NCI-H128 (cell line): ENCODE measurements at regions not wholly inside any gene's neighbourhood (a gene's known extent, or its start where the extent isn't known, plus 50 kb on each side); places are given as distances from the start of the nearest gene placed in this dataset.

Experiments used
- DNase-seq: peaks from one replicate; lab custom pipeline; 2025; ENCODE audit not compliant: unreplicated experiment; lab: John Stamatoyannopoulos, UW

DNA sequence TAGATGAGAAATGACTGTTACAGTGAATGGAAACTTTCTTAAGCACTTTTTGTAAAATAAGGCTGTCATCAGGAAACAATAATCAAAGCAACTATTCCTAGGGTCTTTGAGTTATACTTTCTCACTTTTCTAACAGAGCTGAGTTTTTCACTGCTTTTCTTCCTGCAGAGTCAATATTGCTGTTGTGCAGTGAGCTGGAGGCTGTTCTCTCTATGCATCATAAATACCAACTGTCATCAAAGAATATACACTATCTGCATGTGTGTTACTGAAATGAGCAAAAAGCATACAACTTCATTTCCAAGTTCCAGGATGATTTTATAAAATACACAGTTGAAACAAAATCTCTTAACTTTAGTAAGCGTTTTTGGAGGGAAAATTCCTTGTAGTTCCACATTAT is 110.4 kb upstream of the CPSF6 start:
- DNase-seq: no peak

DNA sequence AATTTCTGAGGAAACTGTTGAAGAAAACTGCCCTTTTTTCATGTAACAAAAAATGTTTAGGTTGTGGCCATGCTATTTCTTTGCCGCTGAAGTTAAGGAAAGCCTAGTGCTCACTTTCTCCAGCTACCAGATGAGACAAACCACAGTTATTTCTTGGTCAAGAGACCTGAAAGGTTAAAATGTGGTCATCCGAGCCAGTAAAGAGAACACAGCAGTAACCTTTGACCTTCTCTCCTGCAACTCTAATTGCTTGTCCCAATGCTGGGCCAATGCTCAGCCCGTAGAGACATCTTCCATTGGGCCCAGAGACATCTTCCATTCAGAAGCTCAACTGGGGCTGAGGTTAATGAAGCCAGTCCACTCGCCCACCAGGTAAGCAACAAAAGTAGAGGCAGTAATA is 109.8 kb upstream of the CPSF6 start:
- DNase-seq: no peak

DNA sequence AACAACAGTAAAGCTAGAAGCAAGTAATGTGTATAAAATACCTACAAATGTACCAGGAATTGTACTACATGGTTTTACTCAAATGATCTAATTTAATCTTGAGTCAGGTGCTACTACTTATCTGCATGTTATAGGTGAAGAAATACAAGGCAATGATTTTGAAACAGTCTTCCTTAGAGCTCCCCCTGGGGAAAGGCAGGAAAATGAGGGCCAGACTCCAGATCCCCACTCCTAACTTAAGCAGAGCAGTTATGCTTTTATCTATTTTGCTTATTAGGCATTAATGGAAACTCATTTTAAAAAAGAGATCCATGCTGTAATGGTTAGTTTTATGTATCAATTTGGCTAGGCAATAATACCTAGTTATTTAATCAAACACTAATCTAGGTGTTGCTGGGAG is 109.3 kb upstream of the CPSF6 start:
- DNase-seq: no peak

DNA sequence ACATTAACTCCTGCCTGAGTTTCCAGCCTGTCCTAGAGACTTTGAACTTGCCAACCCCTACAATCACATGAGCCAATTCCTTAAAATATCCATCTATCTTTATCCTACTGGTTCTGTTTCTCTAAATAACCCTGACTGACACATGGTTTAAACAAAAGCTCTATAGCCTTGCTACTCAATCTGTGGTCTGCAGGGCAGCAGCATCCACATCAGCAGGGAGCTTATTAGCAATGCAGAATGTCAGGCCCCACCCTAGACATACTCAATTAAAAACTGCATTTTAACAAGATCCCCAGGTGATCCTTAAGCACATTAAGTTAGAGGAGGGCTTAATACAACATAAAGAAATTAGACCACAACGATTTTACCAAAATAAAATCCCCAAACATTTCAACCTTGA is 108.3 kb upstream of the CPSF6 start:
- DNase-seq: no peak

DNA sequence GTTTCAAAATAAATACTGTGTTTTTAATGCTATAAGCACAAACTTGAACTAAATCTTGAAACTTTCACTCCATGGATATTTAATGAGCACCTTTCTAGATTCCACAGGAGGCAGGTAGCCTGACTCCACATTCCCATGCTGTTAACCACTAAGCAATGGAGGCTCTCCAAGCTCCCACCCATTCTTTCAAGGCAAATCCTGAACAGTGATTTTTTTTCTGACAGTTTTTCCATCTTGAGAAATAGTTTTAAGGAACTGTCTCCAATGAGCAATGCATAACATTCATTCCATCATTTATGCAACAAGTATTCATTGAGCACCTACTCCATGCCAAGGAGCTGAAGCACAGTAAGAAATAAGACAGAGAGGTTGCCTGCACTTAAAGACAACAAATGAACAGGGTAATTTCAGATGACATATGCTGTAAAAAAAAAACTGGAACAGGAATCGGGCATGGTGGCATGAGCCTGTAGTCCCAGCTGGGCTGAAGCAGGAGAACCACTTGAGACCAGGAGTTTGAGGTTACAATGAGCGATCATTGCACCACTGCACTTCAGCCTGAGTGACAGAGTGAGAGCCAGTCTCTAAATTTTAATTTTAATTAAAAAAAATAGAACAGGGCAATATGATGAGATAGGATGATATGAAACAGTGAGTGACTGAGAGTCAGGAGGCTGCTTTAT is 102.3 kb upstream of the CPSF6 start:
- DNase-seq: no peak

DNA sequence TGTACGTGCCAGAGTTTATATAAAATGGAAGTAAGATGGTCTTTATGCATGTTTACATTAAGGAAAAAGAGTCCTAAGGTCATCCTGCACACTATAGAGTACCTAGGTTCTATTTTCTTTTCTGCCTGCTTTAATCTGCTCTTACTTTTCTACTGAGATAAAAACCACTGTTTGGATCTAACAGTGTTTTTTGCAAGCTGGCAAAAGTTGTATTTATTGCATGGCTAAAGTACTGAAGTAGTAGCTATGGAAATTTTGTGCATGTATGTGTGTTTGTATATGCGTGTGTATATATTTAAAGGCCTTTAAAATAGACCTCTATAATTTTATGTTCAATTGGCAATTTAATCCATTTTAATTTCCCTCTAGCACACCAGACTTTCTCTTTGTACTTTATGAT is 98.3 kb upstream of the CPSF6 start:
- DNase-seq: no peak

DNA sequence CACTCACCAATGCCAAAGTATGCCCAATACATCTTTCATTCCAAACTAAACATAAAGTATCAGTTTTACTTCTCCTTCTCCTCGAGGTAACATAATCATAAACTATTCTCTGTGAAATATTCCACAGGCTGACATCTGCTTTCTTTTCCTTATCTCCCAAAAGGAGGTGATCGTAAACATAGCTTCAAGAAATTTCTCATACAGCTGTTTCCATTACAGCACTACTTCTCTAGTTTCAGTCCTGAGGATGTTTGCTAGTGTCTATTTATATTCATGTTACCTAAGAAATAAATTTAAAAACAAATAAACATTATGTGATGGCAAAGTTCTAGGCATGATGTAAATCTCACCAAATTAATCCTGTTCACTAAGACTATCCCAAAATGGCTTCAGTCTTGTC is 90.1 kb upstream of the CPSF6 start:
- no peak for DNase-seq

DNA sequence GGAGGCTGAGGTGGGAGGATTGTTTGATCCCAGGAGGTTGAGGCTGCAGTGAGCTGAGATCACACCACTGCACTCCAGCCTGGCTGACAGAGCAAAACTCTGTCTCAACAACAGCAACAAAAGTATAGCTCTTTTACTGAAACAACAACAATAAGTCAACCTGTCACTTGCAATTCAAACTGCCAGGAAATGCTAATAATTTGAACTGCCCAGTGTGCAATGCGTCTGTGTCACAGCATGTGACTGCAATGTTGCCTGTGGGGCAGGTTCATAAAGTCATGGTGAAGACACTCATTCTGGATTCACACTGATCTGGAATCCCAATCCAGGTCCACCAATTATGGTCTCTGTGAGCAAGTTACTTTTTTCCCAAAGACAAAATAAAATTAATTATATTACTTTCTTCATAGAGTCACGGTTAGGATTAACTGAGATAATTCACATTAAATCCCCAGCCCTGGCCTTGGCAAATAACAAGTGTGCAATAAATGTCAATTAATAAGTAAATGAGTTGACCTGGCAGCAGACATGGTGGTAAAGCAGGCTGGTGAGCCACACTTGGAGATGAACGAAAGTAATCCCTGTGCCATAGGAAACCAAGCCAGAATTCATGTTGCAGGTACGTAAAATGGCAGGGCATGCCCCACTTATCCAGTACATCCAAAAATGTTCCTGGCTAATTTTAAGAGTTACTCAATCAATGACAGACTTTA is 89.1 kb upstream of the CPSF6 start:
- DNase-seq: no peak

DNA sequence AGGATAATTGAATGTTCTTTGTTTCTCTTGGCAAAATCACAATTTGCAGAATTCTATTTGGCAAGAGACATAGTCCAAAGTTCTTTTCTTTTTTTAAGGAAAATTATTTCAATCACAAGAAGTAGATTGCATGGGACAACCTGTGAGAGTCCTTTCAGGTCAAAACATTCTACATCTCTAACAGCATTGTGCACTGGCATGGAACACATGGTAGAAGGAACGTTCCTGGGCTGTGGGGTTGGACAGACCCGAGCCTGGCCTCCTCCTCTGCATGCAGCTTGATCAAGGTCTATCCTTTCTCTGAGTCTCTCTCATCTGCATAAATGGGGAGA is 88.6 kb upstream of the CPSF6 start:
- DNase-seq: no peak

DNA sequence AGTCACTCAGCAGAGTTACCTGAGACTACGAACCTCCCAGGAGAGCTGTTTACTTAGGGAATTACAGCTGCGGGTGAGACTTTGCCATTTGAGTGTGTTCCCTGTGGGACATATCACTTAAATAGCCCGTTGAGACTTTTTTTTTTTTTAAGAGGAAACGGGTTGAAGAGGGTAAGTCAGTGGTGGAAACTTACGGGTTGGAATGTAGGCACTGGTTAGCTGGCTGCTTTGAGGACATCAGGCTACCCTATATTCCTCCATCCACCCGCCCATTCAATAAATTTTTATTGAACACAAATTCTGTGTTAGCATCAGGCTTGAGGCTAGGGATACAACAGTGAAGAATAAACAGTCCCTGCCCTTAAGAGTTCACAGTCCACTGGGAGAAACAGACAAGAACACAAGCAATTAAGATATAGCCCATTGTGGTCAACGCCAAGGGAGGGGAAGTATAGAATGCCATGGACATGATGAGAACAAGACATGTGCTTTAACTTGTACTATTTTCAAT is 88.1 kb upstream of the CPSF6 start:
- DNase-seq: peak; percentile 22

DNA sequence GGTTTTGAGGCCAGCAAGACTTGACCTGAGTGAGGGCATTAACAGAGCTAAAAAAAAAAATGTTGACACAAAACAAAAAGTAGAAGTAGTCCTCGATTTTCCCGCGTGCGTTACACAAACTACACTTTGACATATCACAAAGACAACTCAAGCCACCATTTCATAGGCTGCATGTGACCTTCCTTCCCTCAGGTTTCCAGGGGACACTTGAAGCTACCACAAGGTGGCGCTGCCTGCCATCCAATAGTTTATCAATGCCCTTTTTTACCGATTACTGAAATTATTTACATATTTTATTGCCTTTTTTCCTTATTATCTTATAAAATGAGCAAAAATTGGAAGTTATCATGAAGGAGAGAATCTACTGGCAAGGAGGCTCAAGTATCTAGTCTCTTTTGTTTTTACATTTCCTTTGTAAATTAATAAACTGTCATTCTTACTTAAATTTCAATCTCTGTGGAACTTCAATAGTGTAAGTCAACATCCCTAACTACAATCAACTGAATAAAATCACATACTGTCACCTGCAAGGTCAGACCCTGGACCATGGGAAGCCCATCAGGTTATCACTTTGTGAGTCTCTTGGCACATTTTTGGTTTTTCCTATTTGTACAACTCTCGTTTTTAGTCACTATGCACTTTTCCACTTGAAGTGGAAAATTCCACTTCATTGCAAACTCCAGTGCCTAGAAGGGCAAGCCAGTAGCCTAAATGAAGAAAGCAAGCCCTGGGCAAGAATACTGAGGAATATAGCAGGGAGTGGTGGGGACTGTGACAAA is 84.6 kb upstream of the CPSF6 start:
- DNase-seq: peak; percentile 30

DNA sequence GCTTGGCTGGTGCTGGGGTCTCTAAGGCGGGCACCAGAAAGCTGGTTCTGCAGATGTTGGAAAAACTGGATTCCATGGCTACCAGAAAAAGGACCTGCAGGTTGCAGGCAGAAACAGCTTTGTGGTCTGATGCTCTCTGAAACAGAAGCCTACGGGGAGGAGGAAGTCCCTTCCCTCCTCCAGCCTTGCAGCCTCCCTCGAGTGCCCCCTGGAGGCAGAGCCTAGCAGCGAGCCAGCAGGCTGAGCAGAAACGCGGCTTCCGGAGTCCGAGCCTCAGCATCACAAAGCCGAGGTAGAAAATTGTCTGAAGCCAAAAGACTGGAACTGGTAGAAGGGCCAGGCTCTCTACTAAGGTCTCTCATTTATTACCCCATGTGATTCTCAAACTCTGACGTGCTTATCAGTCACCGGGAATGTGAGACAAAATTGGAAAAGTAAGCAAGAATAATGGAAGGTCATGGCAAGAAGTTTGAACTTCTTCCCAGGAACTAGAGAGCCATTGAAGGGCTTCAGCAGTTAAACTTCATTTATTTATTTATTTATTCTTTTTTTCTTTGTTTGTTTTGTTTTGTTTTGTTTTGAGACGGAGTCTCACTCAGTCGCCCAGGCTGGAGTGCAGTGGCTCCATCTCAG is 82.2 kb upstream of the CPSF6 start:
- DNase-seq: no peak

DNA sequence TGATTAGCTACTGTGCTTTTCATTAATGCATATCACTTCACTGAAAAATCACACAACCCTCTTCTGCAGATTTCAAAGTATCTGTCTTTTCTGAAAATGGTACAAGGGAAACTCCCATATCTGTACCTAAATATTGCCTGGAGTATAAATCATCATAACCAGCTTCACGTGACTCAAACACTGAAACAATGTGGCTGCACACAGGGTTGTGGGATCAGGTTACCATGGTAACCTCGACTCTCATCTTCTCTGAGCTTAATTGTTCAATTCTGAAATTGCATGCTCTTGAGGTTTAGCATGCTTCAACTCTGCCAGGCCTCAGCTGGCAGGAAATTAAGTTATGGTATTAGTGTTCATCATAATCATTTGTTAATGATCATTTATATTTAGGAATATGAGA is 77.5 kb upstream of the CPSF6 start:
- DNase-seq: no peak

DNA sequence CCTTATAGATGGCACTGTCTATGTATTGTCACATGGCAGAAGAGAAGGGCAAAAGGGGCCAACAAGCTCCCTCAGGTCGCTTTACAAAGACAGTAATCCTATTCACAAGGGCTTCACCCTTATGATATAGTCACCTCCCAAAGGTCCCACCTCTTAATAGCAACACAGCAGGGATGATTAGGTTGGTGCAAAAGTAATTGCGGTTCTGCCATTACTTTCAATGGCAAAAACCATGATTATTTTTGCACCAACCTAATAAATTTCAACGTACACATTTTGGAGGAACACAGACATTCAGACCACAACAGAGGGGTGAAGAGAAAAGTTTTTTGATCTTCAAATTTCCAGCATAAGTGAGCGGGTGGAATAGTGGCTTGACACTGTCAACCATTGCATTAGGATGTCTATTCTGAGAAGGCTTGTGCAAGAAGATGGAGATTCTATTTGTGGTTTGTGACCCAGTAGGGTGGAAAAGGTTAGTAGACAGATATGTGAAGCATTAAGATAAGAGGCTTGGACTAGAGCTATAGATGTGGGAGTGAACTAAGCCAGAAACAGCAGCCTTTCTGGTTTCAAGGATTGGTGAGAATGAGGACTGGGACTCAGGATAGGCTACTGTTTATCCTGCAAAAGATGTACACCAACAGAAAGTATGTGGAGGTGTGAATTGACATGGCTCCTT is 75.5 kb upstream of the CPSF6 start:
- no peak for DNase-seq

DNA sequence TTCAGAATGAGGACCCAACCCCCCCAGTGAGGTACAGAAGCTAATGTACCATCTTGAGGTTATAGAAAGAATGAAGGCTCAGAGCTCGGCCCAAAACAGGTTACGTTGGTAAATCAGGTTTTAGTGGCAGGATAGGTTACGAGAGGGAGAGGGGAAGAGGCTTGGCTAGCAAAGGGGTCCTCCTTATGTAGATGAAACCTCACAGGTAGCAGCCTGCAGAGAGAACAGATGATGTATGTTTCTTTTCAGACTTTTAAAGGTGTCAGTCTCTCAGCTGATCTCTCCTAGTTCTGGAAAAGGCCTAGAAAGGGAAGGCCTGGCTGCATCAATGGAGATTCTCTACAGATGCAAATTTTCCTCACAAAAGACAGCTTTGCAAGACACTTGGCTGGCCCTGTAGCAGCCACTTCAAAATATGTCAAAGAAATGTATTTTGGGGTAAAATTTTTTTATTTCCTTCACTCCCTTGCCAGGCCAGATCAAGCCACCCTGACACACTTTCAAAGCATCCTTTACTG is 71.7 kb upstream of the CPSF6 start:
- DNase-seq: no peak

DNA sequence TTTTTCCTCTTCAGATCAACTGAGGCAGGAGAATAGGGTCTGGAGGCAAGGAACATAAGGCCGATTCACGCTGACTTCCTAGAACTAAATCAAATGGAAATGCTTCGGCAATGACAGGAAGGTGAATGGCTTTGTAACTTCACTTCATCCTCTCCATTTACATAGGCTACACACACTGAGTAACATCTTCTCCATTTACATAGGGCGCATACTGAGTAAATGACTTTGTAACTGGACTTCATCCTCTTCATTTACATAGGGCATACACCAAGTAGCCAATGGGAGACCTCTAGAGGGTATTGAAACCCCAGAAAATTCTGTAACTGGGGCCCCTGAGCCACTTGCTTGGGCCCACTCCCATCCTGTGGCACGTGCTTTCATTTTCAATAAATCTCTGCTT is 71.0 kb upstream of the CPSF6 start:
- no peak for DNase-seq

DNA sequence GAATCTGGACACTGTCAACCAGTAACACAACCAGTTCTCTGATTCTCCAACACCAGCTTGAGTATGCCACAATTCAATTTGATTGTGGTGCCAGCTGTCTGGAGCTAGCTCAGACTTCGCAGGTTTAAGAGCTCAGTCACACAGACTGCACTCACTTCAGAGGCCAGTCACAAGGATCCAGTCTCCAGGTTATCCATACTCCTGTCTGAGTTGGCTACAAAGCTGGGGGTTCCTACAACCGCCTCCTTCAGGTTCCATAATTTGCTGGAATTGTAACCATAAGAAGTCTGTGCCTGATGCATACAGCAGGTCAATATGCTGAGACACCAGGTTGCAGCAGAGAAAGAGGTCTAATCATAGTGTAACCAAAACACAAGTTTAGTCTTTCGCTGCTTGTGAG is 70.5 kb upstream of the CPSF6 start:
- DNase-seq: no peak

DNA sequence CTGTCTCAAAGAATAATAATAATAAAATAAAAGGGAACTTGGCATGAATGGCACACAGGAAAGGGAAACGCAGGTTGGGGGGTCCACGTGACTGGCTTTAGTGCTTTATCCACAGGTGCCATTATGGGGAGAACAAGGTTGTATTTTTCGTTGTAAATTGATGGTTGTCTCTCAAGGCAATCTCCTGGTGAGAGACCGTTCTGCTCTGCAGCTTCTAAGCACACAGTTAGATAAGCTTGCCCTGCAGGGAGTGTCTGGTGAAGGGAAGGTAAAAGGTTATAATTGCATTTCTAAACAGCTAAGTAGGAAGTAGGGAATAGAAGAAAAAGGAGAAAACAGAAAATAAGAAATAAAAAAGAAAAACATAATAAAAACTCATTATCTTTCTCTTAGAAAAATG is 69.1 kb upstream of the CPSF6 start:
- DNase-seq: no peak

DNA sequence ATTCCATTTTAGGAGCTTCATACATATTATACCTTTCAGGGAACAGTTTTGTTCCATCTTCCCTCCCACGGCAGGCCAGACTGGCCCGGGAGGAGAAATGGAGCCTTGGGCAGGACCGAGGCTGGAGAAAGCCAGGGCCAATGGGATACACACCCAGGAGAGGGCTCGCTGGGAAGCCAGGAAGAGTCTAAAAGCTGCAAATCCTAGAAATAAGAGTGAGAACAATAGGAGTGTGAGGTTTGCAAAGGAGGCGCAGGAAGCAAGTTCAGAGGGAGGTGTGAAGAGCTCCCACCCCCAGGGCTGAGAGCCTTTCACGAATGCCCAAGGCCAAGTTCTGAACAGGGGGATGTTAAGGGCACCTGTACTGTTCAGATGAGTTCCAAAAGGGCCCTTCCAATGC is 67.5 kb upstream of the CPSF6 start:
- no peak for DNase-seq

DNA sequence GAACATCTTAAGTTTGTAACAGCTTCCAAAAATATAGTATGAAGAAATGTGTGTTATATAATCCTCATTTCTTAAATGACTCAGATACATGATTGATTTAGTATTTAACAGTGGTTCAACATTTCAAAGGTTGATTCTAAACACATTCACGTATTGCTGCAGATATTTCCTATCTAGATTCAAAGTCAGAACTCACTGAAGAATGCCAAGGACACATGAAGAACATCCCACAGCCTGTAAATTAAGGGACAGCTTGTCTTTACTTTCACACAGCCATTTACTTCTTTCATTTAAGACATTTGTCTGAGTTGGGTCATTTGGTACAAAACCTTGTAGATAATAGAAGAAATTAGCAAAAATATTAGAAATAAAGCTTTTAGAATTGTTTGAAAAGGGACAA is 66.9 kb upstream of the CPSF6 start:
- no peak for DNase-seq

DNA sequence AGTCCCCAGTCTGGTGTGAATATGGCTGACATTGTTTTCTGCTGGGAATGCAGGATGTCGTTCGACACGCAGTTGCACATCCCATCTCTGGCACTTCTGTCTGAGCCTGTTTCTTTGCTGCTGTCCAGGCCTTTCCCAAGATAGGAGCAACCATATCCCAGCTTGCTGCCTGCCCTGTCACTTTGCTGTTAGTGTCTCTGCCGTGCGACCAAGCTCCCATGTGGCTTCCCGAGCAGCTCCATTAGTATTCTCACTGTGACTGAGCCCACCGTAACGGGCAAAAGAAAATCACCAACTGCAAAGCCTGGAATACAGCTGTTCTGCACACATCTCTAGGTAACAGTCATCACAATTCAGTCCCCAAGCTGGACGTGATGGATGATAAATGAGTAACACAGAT is 66.0 kb upstream of the CPSF6 start:
- no peak for DNase-seq
